Mesendoderm (in vitro differentiated cells): ENCODE measurements at regions not wholly inside any gene's neighbourhood (a gene's known extent, or its start where the extent isn't known, plus 50 kb on each side); places are given as distances from the start of the nearest gene placed in this dataset.

ENCODE experiments used
- DNase-seq: peaks from one replicate; pipeline ENCODE4 v3.0.0; 2013
- H2AK5ac ChIP-seq: 2 replicates; pipeline ENCODE4 v1.6.1; 2013; ENCODE audit warnings: low read length, inconsistent platforms
- H2BK120ac ChIP-seq: 2 replicates; pipeline ENCODE4 v1.6.1; 2013; ENCODE audit warnings: low read depth, mild to moderate bottlenecking, low read length, moderate library complexity, mixed read lengths
- H2BK15ac ChIP-seq: replicated peaks from 2 replicates; pipeline ENCODE4 v1.6.1; 2013; ENCODE audit warnings: low read depth, mild to moderate bottlenecking, moderate library complexity
- H2BK5ac ChIP-seq: 2 replicates; pipeline ENCODE4 v1.6.1; 2013; ENCODE audit warnings: low read length, inconsistent platforms
- H3K18ac ChIP-seq: 2 replicates; pipeline ENCODE4 v1.6.1; 2013; ENCODE audit warnings: mild to moderate bottlenecking, low read length, mixed read lengths
- H3K23ac ChIP-seq: one replicate; pipeline ENCODE4 v1.6.1; 2013; ENCODE audit warnings: low read length
- H3K27ac ChIP-seq: 2 replicates; pipeline ENCODE4 v1.5.1; 2013; ENCODE audit warnings: low read depth, mild to moderate bottlenecking, inconsistent platforms, low read length, moderate library complexity
- H3K27me3 ChIP-seq: 2 replicates; pipeline ENCODE4 v1.6.1; 2013; ENCODE audit warnings: low read length, control low read depth, mild to moderate bottlenecking, inconsistent platforms; ENCODE audit not compliant: insufficient read depth, poor library complexity
- H3K36me3 ChIP-seq: 2 replicates; pipeline ENCODE4 v1.6.1; 2013; ENCODE audit warnings: low read length, inconsistent platforms; ENCODE audit not compliant: control insufficient read depth, insufficient read depth
- H3K4ac ChIP-seq: one replicate; pipeline ENCODE4 v1.6.1; 2013; ENCODE audit warnings: low read depth, mild to moderate bottlenecking, low read length, moderate library complexity
- H3K4me1 ChIP-seq: 2 replicates; pipeline ENCODE4 v1.6.1; 2013; ENCODE audit warnings: low read depth, low read length, inconsistent platforms; ENCODE audit not compliant: control insufficient read depth
- H3K4me2 ChIP-seq: 2 replicates; pipeline ENCODE4 v1.6.1; 2013; ENCODE audit warnings: low read length
- H3K4me3 ChIP-seq: 2 replicates; pipeline ENCODE4 v1.5.1; 2013; ENCODE audit warnings: mild to moderate bottlenecking, low read length
- H3K56ac ChIP-seq: one replicate; pipeline ENCODE4 v1.6.1; 2013; ENCODE audit warnings: low read length
- H3K79me1 ChIP-seq: 2 replicates; pipeline ENCODE4 v1.6.1; 2013; ENCODE audit warnings: low read length, inconsistent platforms
- H3K79me2 ChIP-seq: 2 replicates; pipeline ENCODE4 v1.6.1; 2013; ENCODE audit warnings: mild to moderate bottlenecking, low read length; ENCODE audit not compliant: control insufficient read depth, insufficient read depth
- H3K9ac ChIP-seq: 2 replicates; pipeline ENCODE4 v1.6.1; 2013; ENCODE audit warnings: low read length, inconsistent platforms
- H4K5ac ChIP-seq: one replicate; pipeline ENCODE4 v1.6.1; 2013; ENCODE audit warnings: low read length
- H4K8ac ChIP-seq: one replicate; pipeline ENCODE4 v1.6.1; 2013; ENCODE audit warnings: low read depth, mild to moderate bottlenecking, control low read depth, low read length, moderate library complexity
- WGBS: extraction: QIAGEN DNeasy Blood & Tissue Kit; methylation state at CpG from one replicate; pipeline ENCODE4 v1.1.7; 2013; ENCODE audit warnings: low lambda C conversion rate, missing lambda C conversion rate; ENCODE audit not compliant: insufficient coverage; ENCODE audit errors: extremely low coverage; 5-methylcytosine and 5-hydroxymethylcytosine counted together

DNA sequence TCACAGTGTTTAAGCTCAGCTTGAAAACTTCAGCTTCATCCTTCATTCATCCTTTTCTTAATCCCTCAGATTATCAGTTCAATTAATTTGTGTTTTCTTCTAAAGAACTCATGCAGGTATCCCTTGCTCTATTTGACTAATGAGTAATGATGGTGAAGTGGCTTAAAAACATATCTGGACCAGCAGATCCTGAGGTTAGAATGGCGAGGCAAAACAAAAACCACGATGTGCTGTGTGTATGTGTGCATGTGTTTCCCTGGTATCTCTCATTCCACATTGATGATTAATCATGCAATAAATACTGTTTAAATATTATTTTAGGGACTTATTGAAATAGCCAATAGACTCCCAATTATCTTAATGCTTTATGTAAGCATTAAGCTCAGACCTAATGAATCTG, 437.0 kb downstream of the DYNC2H1 start:
- no peaks in the 10 kb centered on the region for H3K79me2 ChIP-seq
- WGBS: no CpG with 5 or more reads among the region's 2 CpGs

DNA sequence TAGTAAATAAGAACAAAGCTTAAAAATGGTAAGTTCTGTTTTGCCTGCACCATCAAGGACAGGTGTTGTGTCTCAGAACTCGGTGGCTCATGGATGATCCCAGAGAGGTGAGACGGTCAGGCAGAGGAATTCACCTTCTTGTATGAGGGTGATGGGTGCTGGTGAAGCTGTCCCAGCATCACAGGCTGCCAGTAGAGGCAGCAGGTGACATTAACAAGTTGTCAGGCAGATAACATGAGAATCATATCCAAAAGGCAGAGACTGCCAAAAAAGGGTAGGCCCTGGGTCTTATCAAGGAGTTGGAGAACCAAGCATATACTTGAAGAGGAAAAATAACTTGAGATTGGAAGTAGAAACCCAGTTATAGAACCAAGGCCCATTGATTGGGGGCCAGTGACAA, 437.8 kb downstream of the DYNC2H1 start:
- Histone ChIP-seq H3K79me2 (no peaks in the 10 kb centered on the region), H3K4me3 (no peak overlapping the region), H3K27me3 (no peaks in the 10 kb centered on the region), H2BK5ac (no peak overlapping the region), H3K4ac (no peak overlapping the region), H3K23ac (no peak overlapping the region), H4K5ac (no peak overlapping the region), H2BK120ac (no peak overlapping the region), H3K4me1 (no peaks in the 10 kb centered on the region), H3K56ac (no peak overlapping the region), H3K4me2 (no peak overlapping the region), H3K18ac (no peak overlapping the region), H4K8ac (no peak overlapping the region), H3K9ac (no peak overlapping the region), H2AK5ac (no peak overlapping the region), H3K79me1 (no peaks in the 10 kb centered on the region), H3K27ac (no peak overlapping the region), H2BK15ac (no peak overlapping the region), H3K36me3 (no peaks in the 10 kb centered on the region)
- no peak for DNase-seq
- WGBS: no CpG with 5 or more reads among the region's 2 CpGs

More for the DNA sequence above, 437.0 kb downstream of the DYNC2H1 start:
- Histone ChIP-seq H3K27me3 (no peaks in the 10 kb centered on the region), H3K79me1 (no peaks in the 10 kb centered on the region), H3K9ac (no peak overlapping the region), H3K4me1 (no peaks in the 10 kb centered on the region), H2BK120ac (no peak overlapping the region), H4K5ac (no peak overlapping the region), H3K4me2 (no peak overlapping the region), H3K36me3 (no peaks in the 10 kb centered on the region), H3K23ac (no peak overlapping the region), H3K4ac (no peak overlapping the region), H3K18ac (no peak overlapping the region), H3K56ac (no peak overlapping the region), H3K27ac (no peak overlapping the region), H4K8ac (no peak overlapping the region), H2BK15ac (no peak overlapping the region), H3K4me3 (no peak overlapping the region), H2BK5ac (no peak overlapping the region), H2AK5ac (no peak overlapping the region)
- DNase-seq: no peak

DNA sequence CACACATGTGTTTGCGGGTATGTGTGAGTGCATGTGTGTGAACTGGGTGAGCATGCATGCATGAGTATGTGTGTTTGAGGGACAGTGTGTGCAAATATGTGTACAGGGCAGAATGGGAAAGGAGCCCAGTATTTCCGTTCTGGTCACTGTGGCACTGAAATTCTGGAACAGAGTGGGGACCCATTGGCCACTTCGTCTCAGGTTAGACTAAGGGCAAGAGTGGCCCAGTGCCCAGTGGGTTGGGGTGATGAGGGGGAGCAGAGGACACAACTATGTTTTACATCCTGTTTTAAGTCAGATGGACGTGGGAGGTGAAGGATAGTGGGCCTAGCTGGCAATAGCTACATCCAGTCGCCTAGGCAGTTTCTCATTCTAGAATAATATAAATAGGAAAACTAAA, 438.5 kb downstream of the DYNC2H1 start:
- no peak for DNase-seq
- Histone ChIP-seq H3K56ac (no peak overlapping the region), H3K18ac (no peak overlapping the region), H3K4me1 (no peaks in the 10 kb centered on the region), H3K4me3 (no peak overlapping the region), H3K23ac (no peak overlapping the region), H3K36me3 (no peaks in the 10 kb centered on the region), H4K8ac (no peak overlapping the region), H3K9ac (no peak overlapping the region), H2BK120ac (no peak overlapping the region), H3K4me2 (no peak overlapping the region), H2BK5ac (no peak overlapping the region), H3K79me2 (no peaks in the 10 kb centered on the region), H2BK15ac (no peak overlapping the region), H4K5ac (no peak overlapping the region), H3K4ac (no peak overlapping the region), H3K27ac (no peak overlapping the region), H2AK5ac (no peak overlapping the region), H3K27me3 (no peaks in the 10 kb centered on the region), H3K79me1 (no peaks in the 10 kb centered on the region)
- WGBS: no CpG with 5 or more reads among the region's 5 CpGs

DNA sequence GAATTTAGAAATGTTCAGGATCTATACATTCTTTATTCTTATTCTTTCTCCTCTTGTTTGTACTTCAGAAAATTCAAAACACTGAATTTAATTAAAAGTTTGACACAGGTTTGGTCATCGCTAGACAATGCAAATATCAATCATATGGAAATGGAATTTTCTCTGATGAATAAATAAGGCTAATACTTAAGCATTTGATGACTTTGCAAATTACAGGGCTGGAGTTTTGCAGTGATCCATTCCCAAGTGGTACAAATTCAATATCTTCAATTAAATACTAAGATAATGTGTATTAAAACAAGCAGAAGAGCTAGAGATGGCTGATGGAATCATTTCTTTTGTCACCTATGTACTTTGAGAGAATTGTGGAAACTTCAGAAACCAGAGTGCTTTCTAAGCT, 439.6 kb downstream of the DYNC2H1 start:
- no peak overlapping the region for H3K4me3 ChIP-seq
- no peak overlapping the region for H2BK15ac ChIP-seq
- no peak overlapping the region for H3K18ac ChIP-seq
- no peak overlapping the region for H4K8ac ChIP-seq
- H3K79me1 ChIP-seq: no peaks in the 10 kb centered on the region
- no peak overlapping the region for H3K27ac ChIP-seq
- H3K4me1 ChIP-seq: no peaks in the 10 kb centered on the region
- no peak overlapping the region for H3K4me2 ChIP-seq
- H3K4ac ChIP-seq: no peak overlapping the region
- no peak overlapping the region for H4K5ac ChIP-seq
- no peak overlapping the region for H3K9ac ChIP-seq
- no peaks in the 10 kb centered on the region for H3K27me3 ChIP-seq
- no peaks in the 10 kb centered on the region for H3K79me2 ChIP-seq
- H3K23ac ChIP-seq: no peak overlapping the region
- H3K36me3 ChIP-seq: no peaks in the 10 kb centered on the region
- H2BK120ac ChIP-seq: no peak overlapping the region
- whole genome bisulfite sequencing: no CpG with 5 or more reads among the region's 1 CpG
- no peak for DNase-seq
- H2AK5ac ChIP-seq: no peak overlapping the region
- no peak overlapping the region for H3K56ac ChIP-seq
- no peak overlapping the region for H2BK5ac ChIP-seq

DNA sequence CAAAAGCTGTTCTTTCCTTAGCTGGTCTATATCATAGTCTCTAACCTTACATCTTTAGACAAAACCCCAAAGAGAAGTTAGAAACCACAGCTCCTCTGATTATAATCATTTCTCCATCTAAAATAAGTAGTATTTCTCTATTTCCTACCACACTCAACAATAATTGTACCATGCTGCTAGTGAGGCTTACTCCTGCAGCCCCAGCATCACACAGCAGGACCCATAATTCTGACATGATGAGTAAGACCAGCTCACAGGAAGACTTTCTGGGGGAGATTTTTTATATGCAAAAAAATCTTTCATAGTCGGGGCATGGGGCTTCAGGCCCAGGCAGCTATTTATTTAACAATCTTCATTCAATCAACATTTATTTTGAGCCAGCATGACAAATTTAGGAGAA, 441.6 kb downstream of the DYNC2H1 start:
- H3K18ac ChIP-seq: no peak overlapping the region
- DNase-seq: no peak
- H2BK15ac ChIP-seq: no peak overlapping the region
- H3K9ac ChIP-seq: no peak overlapping the region
- no peaks in the 10 kb centered on the region for H3K79me2 ChIP-seq
- no peak overlapping the region for H4K8ac ChIP-seq
- H3K56ac ChIP-seq: no peak overlapping the region
- H3K79me1 ChIP-seq: no peaks in the 10 kb centered on the region
- no peak overlapping the region for H3K4ac ChIP-seq
- H2BK120ac ChIP-seq: no peak overlapping the region
- no peak overlapping the region for H3K4me3 ChIP-seq
- H3K4me2 ChIP-seq: no peak overlapping the region
- H3K4me1 ChIP-seq: no peaks in the 10 kb centered on the region
- no CpG with 5 or more reads among the region's 1 CpG for WGBS
- H4K5ac ChIP-seq: no peak overlapping the region
- H3K27ac ChIP-seq: no peak overlapping the region
- no peak overlapping the region for H3K23ac ChIP-seq
- no peaks in the 10 kb centered on the region for H3K36me3 ChIP-seq
- H2BK5ac ChIP-seq: no peak overlapping the region
- no peak overlapping the region for H2AK5ac ChIP-seq
- no peaks in the 10 kb centered on the region for H3K27me3 ChIP-seq

DNA sequence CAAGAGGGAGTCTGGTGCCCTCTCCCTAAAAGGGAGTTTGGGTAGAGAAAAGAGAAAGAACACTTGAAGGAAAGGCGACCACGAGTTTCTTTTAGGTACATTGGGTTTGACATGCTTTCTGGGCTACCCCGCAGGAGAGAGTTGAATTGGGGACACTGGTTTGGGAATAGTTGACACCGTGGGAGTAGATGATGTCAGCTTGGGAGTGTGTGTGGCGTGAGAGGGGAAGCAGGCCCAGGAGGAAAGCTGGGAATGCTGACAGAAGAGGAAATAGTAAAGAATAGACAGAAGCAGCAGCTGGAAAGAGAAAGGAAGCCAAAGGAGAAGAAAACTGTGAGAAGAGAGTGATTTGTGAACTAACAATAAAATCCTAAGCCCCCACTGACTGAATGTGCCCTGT, 442.9 kb downstream of the DYNC2H1 start:
- Histone ChIP-seq H2BK5ac (no peak overlapping the region), H3K56ac (no peak overlapping the region), H3K4ac (no peak overlapping the region), H4K5ac (no peak overlapping the region), H3K4me2 (no peak overlapping the region), H3K79me1 (no peaks in the 10 kb centered on the region), H2AK5ac (no peak overlapping the region), H3K79me2 (no peaks in the 10 kb centered on the region), H3K27ac (no peak overlapping the region), H4K8ac (no peak overlapping the region), H3K9ac (no peak overlapping the region), H3K36me3 (no peaks in the 10 kb centered on the region), H3K4me3 (no peak overlapping the region), H3K27me3 (no peaks in the 10 kb centered on the region), H3K4me1 (no peaks in the 10 kb centered on the region), H2BK15ac (no peak overlapping the region), H3K18ac (no peak overlapping the region), H2BK120ac (no peak overlapping the region), H3K23ac (no peak overlapping the region)
- WGBS: no CpG with 5 or more reads among the region's 5 CpGs
- no peak for DNase-seq
